ENCODE measurements at regions not wholly inside any gene's neighbourhood (a gene's known extent, or its start where the extent isn't known, plus 50 kb on each side); places are given as distances from the start of the nearest gene placed in this dataset.
"Not testable (repeated sequence)": the region's sequence is repeated elsewhere in the genome, so short reads cannot be mapped to it uniquely, and the experiment has no call there.

DNA sequence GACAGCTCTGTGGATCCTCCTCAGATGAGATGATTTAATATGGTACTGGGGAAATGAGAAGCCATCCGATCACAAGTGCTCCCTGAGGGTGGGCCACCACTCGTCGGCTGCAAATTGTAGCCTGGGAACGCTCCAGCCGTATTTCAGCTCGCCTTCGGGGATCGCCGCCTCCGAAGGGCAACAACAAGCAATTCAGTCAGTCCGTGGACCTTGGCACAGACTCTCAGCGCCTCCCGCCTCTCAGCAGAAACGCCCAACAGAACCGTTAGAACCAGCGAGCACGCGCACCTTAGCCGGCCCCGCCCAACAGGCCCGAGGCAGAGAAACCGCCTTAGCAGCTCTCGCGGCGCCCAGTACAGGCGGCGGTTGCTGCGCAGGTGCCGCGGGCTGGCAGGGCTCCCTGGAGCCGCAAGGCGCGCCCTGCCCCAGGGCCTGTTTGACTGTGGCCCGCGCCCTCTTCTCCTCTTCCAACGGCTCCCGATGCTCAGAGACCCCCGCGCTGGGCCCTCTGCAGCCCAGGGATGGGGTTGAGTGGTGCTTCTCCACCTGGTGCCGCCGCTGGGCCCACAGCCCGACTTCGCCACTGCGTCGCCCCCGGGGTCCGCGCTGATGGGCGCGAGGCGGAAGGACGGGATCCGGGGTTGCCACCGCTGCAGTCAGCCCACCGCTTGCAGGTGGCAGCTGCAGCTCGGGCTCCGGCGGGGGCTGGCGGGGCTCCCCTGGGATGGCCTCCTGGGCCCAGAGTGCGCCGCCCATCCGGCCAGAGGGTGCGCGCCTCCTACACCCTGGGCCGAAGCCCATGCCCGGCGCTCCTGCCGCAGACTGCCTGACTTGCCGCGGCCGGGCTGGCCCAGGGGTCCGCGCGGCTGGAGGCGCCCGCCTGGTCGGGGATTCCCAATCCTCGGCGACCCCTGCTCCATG is 77.9 kb upstream of the PABPC3 start:
- peak in 1 of 2 experiments; percentile 56 for DNase-seq (ENCODE audit: low spot score in 2 of 2, unreplicated experiment in 2 of 2)
- H3K36me3 Mint-ChIP-seq, H3K27ac Mint-ChIP-seq, H3K4me1 Mint-ChIP-seq, H3K9me3 Mint-ChIP-seq: not testable (repeated sequence)
- H3K27me3 Mint-ChIP-seq (ENCODE audit: low read depth): peaks cover 73% of the 10 kb centered on the region
- H3K4me3 Mint-ChIP-seq: peak overlapping the region; percentile 63

DNA sequence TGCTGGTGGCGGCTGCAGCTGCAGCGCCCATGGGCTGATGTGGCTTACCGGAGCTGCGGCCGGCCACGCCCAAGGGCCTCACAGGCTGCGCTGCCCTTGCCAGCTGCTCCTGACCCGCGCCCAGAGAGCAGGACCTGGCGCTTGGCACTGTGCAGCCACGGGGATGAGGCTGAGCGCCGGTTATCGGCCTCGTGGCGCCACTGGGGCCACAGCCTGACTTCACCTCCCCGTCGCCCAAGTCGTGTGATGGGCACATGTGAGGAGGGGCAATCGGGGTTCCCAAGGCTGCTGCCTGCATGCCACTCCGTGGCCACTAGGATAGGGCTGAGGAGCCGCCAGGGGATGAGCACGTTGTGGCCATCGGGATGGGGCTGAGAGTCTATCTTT is 77.2 kb upstream of the PABPC3 start:
- TF ChIP-seq, protein P1, sequence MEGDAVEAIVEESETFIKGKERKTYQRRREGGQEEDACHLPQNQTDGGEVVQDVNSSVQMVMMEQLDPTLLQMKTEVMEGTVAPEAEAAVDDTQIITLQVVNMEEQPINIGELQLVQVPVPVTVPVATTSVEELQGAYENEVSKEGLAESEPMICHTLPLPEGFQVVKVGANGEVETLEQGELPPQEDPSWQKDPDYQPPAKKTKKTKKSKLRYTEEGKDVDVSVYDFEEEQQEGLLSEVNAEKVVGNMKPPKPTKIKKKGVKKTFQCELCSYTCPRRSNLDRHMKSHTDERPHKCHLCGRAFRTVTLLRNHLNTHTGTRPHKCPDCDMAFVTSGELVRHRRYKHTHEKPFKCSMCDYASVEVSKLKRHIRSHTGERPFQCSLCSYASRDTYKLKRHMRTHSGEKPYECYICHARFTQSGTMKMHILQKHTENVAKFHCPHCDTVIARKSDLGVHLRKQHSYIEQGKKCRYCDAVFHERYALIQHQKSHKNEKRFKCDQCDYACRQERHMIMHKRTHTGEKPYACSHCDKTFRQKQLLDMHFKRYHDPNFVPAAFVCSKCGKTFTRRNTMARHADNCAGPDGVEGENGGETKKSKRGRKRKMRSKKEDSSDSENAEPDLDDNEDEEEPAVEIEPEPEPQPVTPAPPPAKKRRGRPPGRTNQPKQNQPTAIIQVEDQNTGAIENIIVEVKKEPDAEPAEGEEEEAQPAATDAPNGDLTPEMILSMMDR (IDR thresholded peaks at IDR 0.05; ENCODE audit: unreplicated experiment): no peak
- Mint-ChIP-seq H3K4me3 (peak overlapping the region; percentile 51), H3K27me3 (ENCODE audit: low read depth) (peaks cover 75% of the 10 kb centered on the region), H3K4me1 (peaks cover 8% of the 10 kb centered on the region), H3K9me3 (no peaks in the 10 kb centered on the region), H3K27ac (no peak overlapping the region), H3K36me3 (no peaks in the 10 kb centered on the region)
- DNase-seq (ENCODE audit: low spot score in 2 of 2, unreplicated experiment in 2 of 2): no peak

DNA sequence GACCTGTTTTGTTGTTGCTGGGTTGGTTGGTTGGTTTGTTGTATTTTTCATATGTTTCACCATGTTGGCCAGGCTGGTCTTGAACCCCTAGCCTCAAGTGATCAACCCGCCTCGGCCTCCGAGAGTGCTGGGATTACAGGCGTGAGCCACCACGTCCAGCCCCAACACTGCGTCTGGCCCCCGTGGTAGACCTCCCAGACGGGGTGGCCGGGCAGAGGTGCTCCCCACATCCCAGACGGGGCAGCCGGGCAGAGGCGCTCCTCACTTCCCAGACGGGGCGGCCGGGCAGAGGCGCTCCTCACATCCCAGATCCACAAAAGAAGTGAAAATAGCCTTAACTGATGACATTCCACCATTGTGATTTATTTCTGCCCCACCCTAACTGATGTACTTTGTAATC is 76.2 kb upstream of the PABPC3 start:
- not testable (repeated sequence) for DNase-seq (ENCODE audit: low spot score in 2 of 2, unreplicated experiment in 2 of 2); H3K4me3 Mint-ChIP-seq; H3K9me3 Mint-ChIP-seq; H3K27ac Mint-ChIP-seq; H3K36me3 Mint-ChIP-seq; H3K4me1 Mint-ChIP-seq
- peaks cover 80% of the 10 kb centered on the region for H3K27me3 Mint-ChIP-seq (ENCODE audit: low read depth)

DNA sequence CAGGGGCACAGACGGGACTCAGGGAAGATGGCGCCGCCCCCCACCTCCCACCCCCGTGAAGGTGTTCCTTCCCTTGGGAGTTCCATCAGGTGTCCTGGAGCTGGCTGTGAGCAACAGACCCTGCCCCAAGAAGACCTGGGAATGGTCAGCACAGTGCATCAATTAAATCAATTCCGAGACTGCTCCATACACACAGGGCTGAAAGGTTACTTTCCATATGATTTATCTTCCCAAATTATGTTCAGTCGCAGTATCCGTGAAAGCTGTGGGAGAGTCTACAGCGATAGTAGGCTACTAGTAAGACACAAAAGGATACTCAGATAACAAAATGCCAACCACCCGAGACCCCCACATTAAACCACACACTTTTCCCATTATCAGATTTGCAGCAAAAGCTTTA is 71.8 kb upstream of the PABPC3 start:
- no peaks in the 10 kb centered on the region for H3K4me1 Mint-ChIP-seq
- no peak overlapping the region for H3K4me3 Mint-ChIP-seq
- H3K36me3 Mint-ChIP-seq: no peaks in the 10 kb centered on the region
- TF ChIP-seq, protein P1 (IDR thresholded peaks at IDR 0.05; ENCODE audit: unreplicated experiment): no peak
- no peak for DNase-seq (ENCODE audit: low spot score in 2 of 2, unreplicated experiment in 2 of 2)
- peaks cover 63% of the 10 kb centered on the region for H3K27me3 Mint-ChIP-seq (ENCODE audit: low read depth)
- no peak overlapping the region for H3K27ac Mint-ChIP-seq
- H3K9me3 Mint-ChIP-seq: no peaks in the 10 kb centered on the region

DNA sequence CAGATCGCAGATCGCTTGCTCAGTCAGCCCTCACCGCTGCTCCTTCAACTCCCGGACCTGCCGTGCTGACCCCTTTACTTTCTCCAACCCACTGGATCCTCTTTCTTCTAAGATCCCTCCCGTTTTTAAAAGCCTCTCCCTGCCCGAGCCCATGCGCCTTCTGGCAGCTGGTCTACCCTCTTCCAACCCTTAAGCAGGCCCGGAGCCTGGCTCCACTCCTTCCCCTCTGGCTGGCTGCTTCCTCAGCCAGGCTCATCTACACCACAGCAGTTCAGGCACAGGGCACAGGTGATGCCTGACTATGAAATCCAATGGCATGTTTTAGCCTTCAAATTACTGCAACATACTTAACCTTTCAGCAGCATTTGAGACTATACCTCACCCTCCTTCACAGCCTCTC is 63.8 kb upstream of the PABPC3 start:
- Mint-ChIP-seq H3K4me3 (no peak overlapping the region), H3K36me3 (no peaks in the 10 kb centered on the region), H3K9me3 (no peaks in the 10 kb centered on the region), H3K4me1 (no peaks in the 10 kb centered on the region), H3K27ac (no peak overlapping the region), H3K27me3 (ENCODE audit: low read depth) (peaks cover 23% of the 10 kb centered on the region)
- TF ChIP-seq, protein P1 (IDR thresholded peaks at IDR 0.05; ENCODE audit: unreplicated experiment): no peak
- DNase-seq (ENCODE audit: low spot score in 2 of 2, unreplicated experiment in 2 of 2): no peak

DNA sequence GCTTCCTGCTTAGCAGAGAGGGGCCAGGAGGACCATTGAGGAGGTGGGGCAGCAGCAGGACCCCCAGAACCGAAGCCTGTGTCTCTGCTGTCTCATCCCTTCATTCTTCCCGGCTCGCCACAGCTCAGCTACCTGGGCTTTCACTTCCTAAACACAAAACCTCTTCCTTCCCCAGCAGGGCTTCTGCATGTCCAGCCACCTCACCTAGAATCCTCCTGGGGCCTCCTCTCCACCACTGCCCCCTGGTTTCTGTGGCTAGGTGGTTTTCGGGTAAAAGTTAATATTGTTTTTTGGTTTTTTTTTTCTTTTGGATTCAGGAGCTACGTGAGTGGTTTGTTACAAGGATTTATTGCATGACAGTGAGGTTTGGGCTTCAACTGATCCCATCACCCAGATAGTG is 61.8 kb upstream of the PABPC3 start:
- no peaks in the 10 kb centered on the region for H3K36me3 Mint-ChIP-seq
- H3K9me3 Mint-ChIP-seq: no peaks in the 10 kb centered on the region
- no peaks in the 10 kb centered on the region for H3K4me1 Mint-ChIP-seq
- TF ChIP-seq, protein P1 (IDR thresholded peaks at IDR 0.05; ENCODE audit: unreplicated experiment): no peak
- no peak overlapping the region for H3K27ac Mint-ChIP-seq
- DNase-seq (ENCODE audit: low spot score in 2 of 2, unreplicated experiment in 2 of 2): no peak
- peaks cover 20% of the 10 kb centered on the region for H3K27me3 Mint-ChIP-seq (ENCODE audit: low read depth)
- no peak overlapping the region for H3K4me3 Mint-ChIP-seq

All from mesothelial cell of epicardium (in vitro differentiated cells).